Kidney glomerular epithelial cell (primary cell): ENCODE measurements at regions not wholly inside any gene's neighbourhood (a gene's known extent, or its start where the extent isn't known, plus 50 kb on each side); places are given as distances from the start of the nearest gene placed in this dataset.

Experiments
- DNase-seq: peaks from one replicate; lab custom pipeline; 2025; lab: John Stamatoyannopoulos, UW

DNA sequence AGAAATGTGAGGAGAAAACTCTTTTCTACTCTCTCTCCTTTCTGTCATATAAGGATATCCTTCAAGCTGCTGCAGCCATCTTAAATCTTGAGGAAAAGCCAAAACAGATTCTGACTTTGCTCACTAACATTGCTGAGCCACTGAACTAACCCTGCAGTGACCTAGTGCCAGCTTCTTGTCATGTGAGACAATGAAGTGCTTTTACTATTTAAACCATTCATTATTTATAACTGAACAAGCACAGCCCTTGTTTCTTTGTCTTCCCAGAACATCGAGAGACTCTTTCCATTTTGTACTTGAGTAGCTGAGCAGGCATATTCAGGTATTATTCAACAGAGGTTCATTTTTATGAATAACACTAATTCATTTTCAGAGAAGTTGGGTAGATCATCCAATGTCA is 455.0 kb upstream of the TMPO start:
- no peak for DNase-seq

- no peak for DNase-seq
These were observed 452.7 kb upstream of the TMPO start for GRCh38 chr12:98062464-98063245.

- DNase-seq: no peak
These were observed 450.9 kb upstream of the TMPO start for GRCh38 chr12:98064501-98064900.

GRCh38 chr12:98067795-98068194 is 447.6 kb upstream of the TMPO start:
- DNase-seq: no peak

- no peak for DNase-seq
These were observed 441.8 kb upstream of the TMPO start for GRCh38 chr12:98073610-98074009.

DNA sequence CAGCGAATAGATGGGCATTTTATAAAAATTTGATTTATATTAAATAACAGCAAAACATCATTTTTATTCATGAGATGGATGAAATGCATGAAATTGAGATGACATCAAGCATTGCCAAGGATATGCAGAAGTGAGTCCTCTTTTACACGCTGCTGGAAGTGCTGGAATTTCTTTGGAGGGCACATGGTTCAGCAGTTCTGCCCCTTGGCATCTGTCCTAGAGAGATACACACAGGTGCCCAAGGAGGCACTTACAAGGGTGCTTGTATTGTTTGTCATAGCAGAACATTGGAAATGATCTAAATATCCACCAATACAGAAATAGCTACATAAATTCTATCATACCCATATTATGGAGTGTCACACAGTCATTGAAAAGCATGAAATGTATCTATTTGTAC is 441.1 kb upstream of the TMPO start:
- DNase-seq: no peak

- DNase-seq: no peak
These were observed 431.0 kb upstream of the TMPO start for GRCh38 chr12:98084391-98084790.

- no peak for DNase-seq
These were observed 430.2 kb upstream of the TMPO start for GRCh38 chr12:98085046-98085755.

GRCh38 chr12:98090731-98091130 is 424.7 kb upstream of the TMPO start:
- no peak for DNase-seq

DNA sequence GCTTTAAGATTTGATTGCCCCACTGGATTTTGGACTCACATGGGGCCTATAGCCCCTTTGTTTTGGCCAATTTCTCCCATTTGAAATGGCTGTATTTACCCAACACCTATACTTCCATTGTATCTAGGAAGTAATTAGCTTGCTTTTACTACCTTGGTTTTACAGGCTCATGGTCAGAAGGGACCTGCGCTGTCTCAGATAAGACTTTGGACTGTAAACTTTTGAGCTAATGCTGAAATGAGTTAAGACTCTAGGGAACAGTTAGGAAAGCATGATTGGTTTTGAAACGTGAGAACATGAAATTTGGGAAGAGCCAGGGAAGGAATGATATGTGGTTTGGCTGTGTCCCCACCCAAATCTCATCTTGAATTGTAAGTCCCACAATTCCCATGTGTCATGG is 419.0 kb upstream of the TMPO start:
- DNase-seq: no peak

GRCh38 chr12:98106031-98106683 is 409.2 kb upstream of the TMPO start:
- no peak for DNase-seq

- no peak for DNase-seq
These were observed 406.1 kb upstream of the TMPO start for GRCh38 chr12:98109266-98109665.

DNA sequence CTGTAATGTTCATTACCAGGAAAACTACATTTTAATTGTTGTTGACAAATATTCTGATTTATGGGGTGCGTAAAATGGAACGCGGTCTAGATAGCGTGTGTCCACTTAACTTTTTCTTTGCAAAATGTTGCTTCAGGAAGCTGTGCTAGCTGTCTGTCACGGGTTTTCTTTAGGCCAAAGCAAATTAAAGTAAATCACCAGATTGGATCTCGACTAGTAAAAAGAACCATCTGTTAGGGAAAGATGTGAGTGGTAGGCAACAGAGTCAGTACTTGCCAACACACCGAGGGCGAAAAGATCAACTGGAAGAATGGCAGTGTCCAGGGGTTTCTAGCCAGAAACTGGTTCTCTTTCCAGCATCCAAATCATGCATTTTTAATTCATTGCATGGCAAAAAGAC is 404.9 kb upstream of the TMPO start:
- DNase-seq: no peak

- no peak for DNase-seq
These were observed 401.8 kb upstream of the TMPO start for GRCh38 chr12:98113548-98113947.

DNA sequence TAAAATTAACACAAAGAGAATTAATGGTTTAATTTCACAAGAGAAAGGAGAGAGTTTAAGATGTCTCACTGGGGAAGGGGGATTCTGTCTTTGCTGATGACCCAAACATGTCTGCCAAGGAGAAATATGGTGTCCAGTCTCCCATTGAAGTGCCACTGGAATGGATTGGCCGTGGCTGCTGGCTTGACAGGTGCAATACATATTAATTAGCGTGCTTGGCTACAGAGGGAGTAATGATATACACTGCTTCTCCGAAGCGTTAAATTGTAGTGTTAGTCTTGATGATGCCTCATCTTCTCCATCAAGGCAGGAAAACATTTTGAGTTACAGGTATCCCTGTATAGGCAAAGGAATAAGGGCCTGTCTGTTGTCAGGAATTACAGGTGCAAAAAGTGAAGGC is 393.4 kb upstream of the TMPO start:
- no peak for DNase-seq

DNA sequence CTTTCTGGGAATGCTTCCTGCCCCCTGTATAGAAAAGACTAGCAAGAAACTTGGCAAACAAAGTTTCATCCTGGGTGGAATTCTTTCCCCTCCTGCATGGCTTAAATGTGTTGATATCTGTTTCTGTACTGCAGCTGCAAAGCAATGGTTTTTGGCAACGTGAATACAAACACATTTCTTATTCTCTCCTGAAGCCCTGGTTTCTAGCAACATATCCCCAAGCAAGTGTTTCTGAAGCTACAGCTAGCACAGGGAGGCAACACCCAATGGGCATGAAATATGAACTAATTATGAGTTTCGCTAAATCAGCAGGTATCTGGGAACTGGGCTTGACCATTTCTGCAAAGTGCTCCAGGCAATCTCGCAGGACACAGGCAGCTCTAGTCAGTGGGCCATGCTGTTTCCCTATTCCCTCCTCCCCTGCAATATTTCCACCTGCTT is 392.3 kb upstream of the TMPO start:
- no peak for DNase-seq

DNA sequence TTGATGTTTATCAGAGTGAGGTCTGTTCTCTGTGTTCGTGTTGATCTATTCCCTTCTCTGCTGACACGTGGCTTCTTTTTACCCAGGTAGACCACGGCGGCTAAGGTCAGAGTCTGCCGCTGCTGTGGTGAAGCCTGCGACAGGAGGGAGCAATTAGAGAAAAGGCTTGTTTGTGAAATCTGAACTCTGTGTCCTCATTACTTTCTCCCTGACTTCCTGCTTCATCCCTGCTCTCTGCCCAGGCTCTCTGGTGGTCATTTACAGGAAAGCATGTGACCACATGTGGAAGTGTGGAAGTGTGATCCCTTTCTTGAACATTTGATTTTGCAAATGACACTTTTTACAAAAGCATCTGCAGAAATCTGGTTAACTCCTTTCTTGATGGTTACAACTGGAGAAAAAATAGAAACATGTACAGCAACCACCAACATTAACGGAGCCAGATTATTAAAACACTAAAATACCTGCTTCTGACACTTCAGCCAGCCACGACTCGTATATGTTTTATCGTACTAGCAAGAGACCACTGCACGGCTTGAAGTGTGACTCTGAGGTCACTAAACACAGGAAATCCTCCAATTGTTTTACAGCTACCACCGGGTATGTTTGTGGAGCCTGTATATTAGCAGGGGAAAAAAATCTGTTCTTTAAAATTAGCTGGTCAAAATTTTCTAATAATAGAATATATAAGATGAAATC is 388.6 kb upstream of the TMPO start:
- no peak for DNase-seq

DNA sequence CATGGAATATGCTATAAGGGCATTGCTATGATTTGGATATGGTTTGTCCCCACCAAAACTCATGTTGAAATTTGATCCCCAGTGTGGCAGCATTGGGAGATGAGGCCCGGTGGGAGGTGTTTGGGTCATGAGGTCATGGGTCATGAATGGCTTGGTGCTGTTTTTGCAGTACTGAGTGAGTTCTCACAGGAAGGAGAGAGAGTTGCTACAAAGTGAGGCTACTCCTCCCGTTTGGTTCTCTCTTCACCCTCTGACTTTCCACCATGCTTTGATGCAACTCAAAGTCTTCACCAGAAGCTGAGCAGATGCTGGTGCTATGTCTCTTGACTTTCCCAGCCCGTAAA is 388.1 kb upstream of the TMPO start:
- no peak for DNase-seq

DNA sequence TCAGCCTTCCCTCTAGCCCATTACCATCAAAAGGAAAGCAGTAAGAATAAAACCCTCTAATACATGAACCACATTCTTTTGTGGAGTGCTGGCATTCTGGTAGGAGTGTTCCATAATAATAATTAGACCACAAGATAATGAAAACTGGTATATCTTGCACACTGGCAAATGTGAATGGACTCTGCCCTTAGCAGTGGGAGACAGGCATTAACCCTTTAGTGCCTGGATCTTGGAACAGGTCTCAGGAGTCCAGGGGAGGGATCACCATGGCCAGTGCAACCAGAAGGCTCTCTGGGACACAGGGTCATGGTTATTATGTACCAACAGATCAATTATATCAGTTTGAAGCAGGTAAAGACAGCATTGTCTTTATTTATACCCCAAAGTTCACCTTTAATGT is 387.5 kb upstream of the TMPO start:
- DNase-seq: no peak

DNA sequence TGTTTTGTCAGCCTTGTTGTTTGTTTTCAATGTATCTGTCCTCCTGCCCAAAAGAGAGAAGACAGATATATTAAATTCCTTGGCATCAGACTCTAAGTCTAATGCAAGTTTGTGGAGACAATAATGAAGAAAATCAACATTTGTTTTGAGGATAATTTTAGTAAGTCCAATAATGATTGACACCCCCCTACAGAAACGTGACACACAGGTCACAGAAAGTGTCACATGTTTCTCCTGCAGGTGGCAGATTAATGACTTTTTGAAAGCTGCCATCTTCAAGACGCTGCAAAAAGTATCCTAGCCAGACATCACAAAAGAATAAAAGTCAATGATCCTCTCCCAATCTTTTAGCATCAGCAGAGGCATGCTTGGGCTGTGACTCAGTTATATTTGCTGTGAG is 378.8 kb upstream of the TMPO start:
- no peak for DNase-seq

GRCh38 chr12:98137278-98137677 is 378.1 kb upstream of the TMPO start:
- no peak for DNase-seq

DNA sequence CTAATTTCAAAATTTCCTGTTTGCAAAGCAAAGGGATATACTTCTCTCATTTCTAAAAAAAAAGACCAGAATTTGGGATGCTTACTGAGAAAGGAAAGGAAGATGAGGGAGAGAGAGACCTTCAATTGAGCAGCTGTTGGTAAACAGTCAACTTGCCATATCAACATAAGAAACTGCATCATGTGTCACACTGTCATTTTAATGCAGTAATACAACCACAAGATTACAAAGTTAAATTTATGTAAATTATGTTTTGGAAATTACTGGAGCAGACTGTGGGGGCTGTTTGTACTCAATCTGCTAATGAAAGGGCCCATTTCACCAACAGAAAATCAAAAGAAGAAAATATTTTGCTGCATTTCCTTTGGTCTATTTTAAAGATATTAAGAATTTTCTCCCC is 370.4 kb upstream of the TMPO start:
- no peak for DNase-seq

GRCh38 chr12:98146043-98146442 is 369.3 kb upstream of the TMPO start:
- DNase-seq: no peak
